Upper lobe of left lung (tissue), 4 donors: ENCODE measurements at regions not wholly inside any gene's neighbourhood (a gene's known extent, or its start where the extent isn't known, plus 50 kb on each side); places are given as distances from the start of the nearest gene placed in this dataset.

Experiments used
- CTCF ChIP-seq, 6 experiments: fragments of 450-650 bp in 4 of 6; fragments of 200-600 bp in 2 of 6; sonication (generic) in 2 of 6; IDR thresholded peaks; one replicate each; pipeline ENCODE4 v1.5.1; 2016 to 2019; ENCODE audit warnings: antibody characterized with exemption in 6 of 6
- POLR2AphosphoS5 ChIP-seq, 2 donors: sonication (generic); formaldehyde crosslinking; IDR thresholded peaks; one replicate each; pipeline ENCODE4 v1.5.1; 2017; ENCODE audit warnings: antibody characterized with exemption in 2 of 2

GRCh38 chr15:95095250-95095649 is 863.9 kb downstream of the MCTP2 start:
- TF ChIP-seq CTCF (IDR thresholded peaks at IDR 0.05) (no peak), POLR2AphosphoS5 (IDR thresholded peaks at IDR 0.05) (no peak)
